HCT116 (cell line): ENCODE measurements at regions not wholly inside any gene's neighbourhood (a gene's known extent, or its start where the extent isn't known, plus 50 kb on each side); places are given as distances from the start of the nearest gene placed in this dataset.

ENCODE experiments used
- ATAC-seq: fragments of 200-7000 bp; cut with Tn5 transposase; 2 replicates; pipeline ENCODE4 v1.9.1; 2020; ENCODE audit warnings: mild to moderate bottlenecking, moderate library complexity
- BruUV-seq: library from RNA; stranded (reverse); fragments of 400-500 nt; replicated peaks from 2 replicates; lab custom pipeline; 2021; lab: Mats Ljungman, UMichigan
- CTCF ChIA-PET: fragments of 300-600 bp; sonication (Branson Sonifier 250); formaldehyde crosslinking; loops from one replicate; lab custom pipeline; 2021; ENCODE audit warnings: antibody characterized with exemption; lab: Charles Lee
- POLR2A ChIA-PET: fragments of 300-600, 350-600 bp; sonication (Branson Sonifier 250); formaldehyde crosslinking; loops from one replicate; lab custom pipeline; 2021; ENCODE audit warnings: antibody characterized with exemption; lab: Charles Lee
- RAD21 ChIA-PET, 2 experiments: fragments of 300-600 bp; sonication (Branson Sonifier 250); formaldehyde crosslinking; loops; one replicate each; lab custom pipeline; 2023; ENCODE audit warnings: low total read pairs in 2 of 2; ENCODE audit not compliant: uncharacterized antibody in 2 of 2, unreplicated experiment in 2 of 2, low non-redundant PET in 1 of 2; lab: Charles Lee
- DNase-seq: peaks from one replicate; pipeline ENCODE4 v3.0.0-alpha.2; 2010; ENCODE audit warnings: low read depth, low spot score
- H2AFZ ChIP-seq: fragments of 200-600 bp; shearing (Covaris generic), sonication (generic); 2 replicates; pipeline ENCODE4 v1.6.1; 2017; ENCODE audit warnings: low read depth, mixed run types, mixed read lengths, antibody characterized with exemption, low read length; ENCODE audit not compliant: poor library complexity, severe bottlenecking
- H3K27ac ChIP-seq: 2 replicates; pipeline ENCODE4 v1.5.1; 2012; ENCODE audit warnings: low read depth, low read length
- H3K27me3 ChIP-seq: fragments of 200-600 bp; sonication (generic); 2 replicates; pipeline ENCODE4 v1.6.1; 2016; ENCODE audit warnings: mixed run types, low read length, mixed read lengths; ENCODE audit not compliant: insufficient read depth
- H3K36me3 ChIP-seq, 2 experiments: fragments of 200-500 bp in 1 of 2; fragments of 200-600 bp in 1 of 2; sonication (Bioruptor generic) in 1 of 2; sonication (generic) in 1 of 2; 2 replicates each; pipeline versions ENCODE4 v1.5.1 to v1.6.1; 2014 to 2016; ENCODE audit warnings: low read length in 2 of 2, inconsistent platforms in 1 of 2, mixed read lengths in 1 of 2, mixed run types in 1 of 2; ENCODE audit not compliant: insufficient read depth in 2 of 2, control insufficient read depth in 1 of 2
- H3K4me1 ChIP-seq, 2 experiments: fragments of 200-600 bp in 1 of 2; sonication (generic) in 1 of 2; 2 replicates each; pipeline versions ENCODE4 v1.5.1 to v1.6.1; 2012 to 2017; ENCODE audit warnings: low read length in 2 of 2, inconsistent platforms in 1 of 2, mild to moderate bottlenecking in 1 of 2, mixed read lengths in 1 of 2, mixed run types in 1 of 2, moderate library complexity in 1 of 2; ENCODE audit not compliant: insufficient read depth in 2 of 2, control insufficient read depth in 1 of 2
- H3K4me2 ChIP-seq: fragments of 200-600 bp; sonication (generic); 2 replicates; pipeline ENCODE4 v1.6.1; 2017; ENCODE audit warnings: mixed run types, low read length, mixed read lengths
- H3K4me3 ChIP-seq, 2 experiments: fragments of 200-600 bp in 1 of 2; sonication (generic) in 1 of 2; replicated peaks in 1 of 2; 2 replicates each; pipeline ENCODE4 v1.5.1; 2011 to 2016; ENCODE audit warnings: low read length in 2 of 2, control low read depth in 1 of 2, low read depth in 1 of 2, mild to moderate bottlenecking in 1 of 2, mixed read lengths in 1 of 2, mixed run types in 1 of 2
- H3K79me2 ChIP-seq: fragments of 200-600 bp; sonication (generic); 2 replicates; pipeline ENCODE4 v1.6.1; 2017; ENCODE audit warnings: mild to moderate bottlenecking, mixed run types, low read length, moderate library complexity, mixed read lengths; ENCODE audit not compliant: insufficient read depth
- H3K9ac ChIP-seq: fragments of 200-600 bp; sonication (generic); 2 replicates; pipeline ENCODE4 v1.6.1; 2016; ENCODE audit warnings: low read length, mixed read lengths
- H3K9me2 ChIP-seq: fragments of 200-600 bp; sonication (generic), shearing (Covaris generic); 2 replicates; pipeline ENCODE4 v1.6.1; 2017; ENCODE audit warnings: mixed run types, mild to moderate bottlenecking, moderate library complexity; ENCODE audit not compliant: insufficient read depth
- H3K9me3 ChIP-seq, 2 experiments: fragments of 200-500 bp in 1 of 2; fragments of 200-600 bp in 1 of 2; sonication (Bioruptor generic) in 1 of 2; sonication (generic) in 1 of 2; 2 replicates each; pipeline ENCODE4 v1.6.1; 2014 to 2017; ENCODE audit warnings: low read length in 2 of 2, mixed read lengths in 2 of 2, inconsistent platforms in 1 of 2, low read depth in 1 of 2, mild to moderate bottlenecking in 1 of 2, mixed run types in 1 of 2, moderate library complexity in 1 of 2; ENCODE audit not compliant: control insufficient read depth in 1 of 2, insufficient read depth in 1 of 2
- H4K20me1 ChIP-seq: fragments of 200-600 bp; sonication (generic), shearing (Covaris generic); 2 replicates; pipeline ENCODE4 v1.6.1; 2017; ENCODE audit warnings: mixed run types, mild to moderate bottlenecking, moderate library complexity; ENCODE audit not compliant: insufficient read depth
- EZH2phosphoT487 ChIP-seq: fragments of 200-600 bp; IDR thresholded peaks from 2 replicates; pipeline ENCODE4 v1.6.1; 2018; ENCODE audit warnings: antibody characterized with exemption, borderline replicate concordance
- JUND ChIP-seq: IDR thresholded peaks from 2 replicates; pipeline ENCODE4 v1.6.1; 2012
- MAX ChIP-seq: IDR thresholded peaks from 2 replicates; pipeline ENCODE4 v1.6.1; 2012
- POLR2A ChIP-seq: IDR thresholded peaks from 2 replicates; pipeline ENCODE4 v1.7.0; 2011; ENCODE audit warnings: borderline replicate concordance; ENCODE audit not compliant: insufficient read depth, insufficient read length; ENCODE audit errors: extremely low read depth
- POLR2AphosphoS5 ChIP-seq: IDR thresholded peaks from 2 replicates; pipeline ENCODE4 v1.6.1; 2011; ENCODE audit warnings: mild to moderate bottlenecking, low read depth, low read length, moderate library complexity
- REST ChIP-seq: IDR thresholded peaks from 2 replicates; pipeline ENCODE4 v1.6.1; 2012; ENCODE audit warnings: low read depth
- SRF ChIP-seq: IDR thresholded peaks from 2 replicates; pipeline ENCODE4 v1.6.1; 2012; ENCODE audit warnings: low read depth
- ZFX ChIP-seq: fragments of 450-650 bp; IDR thresholded peaks from 2 replicates; pipeline ENCODE4 v1.6.1; 2017
- intact Hi-C: fragments of 100-400 bp; cut with micrococcal nuclease; formaldehyde crosslinking; loops from 2 replicates; pipeline ENCODE4 v1.10.0; 2022

DNA sequence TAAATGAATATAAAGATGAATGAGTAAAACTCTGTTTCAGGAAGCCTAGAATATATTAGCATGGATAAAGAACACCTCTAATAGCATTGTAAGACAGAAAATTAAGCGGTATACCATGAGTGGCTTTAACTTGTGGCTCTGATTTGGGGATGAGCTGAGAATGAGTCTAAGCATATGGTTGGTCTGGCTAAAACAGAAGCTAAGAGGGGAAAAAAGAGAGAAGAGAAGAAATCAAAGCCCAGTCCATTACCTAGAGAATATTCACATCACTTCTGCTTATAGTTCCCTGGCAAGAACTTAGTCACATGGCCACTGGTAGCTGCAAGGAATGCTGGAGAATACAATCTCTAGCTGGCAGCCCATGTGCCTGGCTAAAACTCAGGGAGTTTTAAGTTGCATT, 414.5 kb downstream of the PRDM5 start (continued):
- TF ChIP-seq POLR2AphosphoS5 (no peak), SRF (no peak), JUND (no peak), POLR2A (no peak), REST (no peak), EZH2phosphoT487 (no peak)
- TF ChIP-seq, all 23 proteins: peak for 0

DNA sequence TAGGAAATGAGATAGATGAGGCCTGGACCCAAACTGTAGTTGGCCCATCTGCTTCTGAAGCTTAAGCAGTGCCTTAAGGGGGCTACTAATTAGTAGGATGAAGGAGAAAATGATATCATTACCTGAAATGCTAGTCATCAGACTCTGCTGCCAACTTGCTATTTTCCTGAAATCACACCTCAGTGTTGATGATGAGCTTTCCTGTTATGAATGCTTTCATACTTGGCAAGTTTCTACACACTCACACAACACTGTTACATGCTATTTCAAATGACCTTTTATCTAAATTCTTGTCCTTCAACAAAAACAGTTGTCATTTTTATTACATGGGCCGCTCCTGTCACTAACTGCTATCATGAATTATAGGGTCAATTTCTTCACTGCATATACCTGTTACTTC, 416.0 kb downstream of the PRDM5 start:
- ChIA-PET RAD21 (interaction anchor here in 1 of 2 experiments (0.5 kb wide), 1 partner anchor 98 kb away, joined by 3 read pairs; no protein-coding TSS in a partner anchor), POLR2A (no interaction called here), CTCF (no interaction called here)
- Histone ChIP-seq H3K9ac (no peak overlapping the region), H3K27ac (no peak overlapping the region), H2AFZ (no peak overlapping the region), H3K9me3 (no peaks in the 10 kb centered on the region), H4K20me1 (no peaks in the 10 kb centered on the region), H3K36me3 (no peaks in the 10 kb centered on the region), H3K4me3 (no peak overlapping the region), H3K9me2 (no peaks in the 10 kb centered on the region), H3K27me3 (no peaks in the 10 kb centered on the region), H3K4me1 (no peaks in the 10 kb centered on the region), H3K79me2 (no peaks in the 10 kb centered on the region), H3K4me2 (no peak overlapping the region)
- TF ChIP-seq SRF = no peak
- TF ChIP-seq ZFX = no peak
- TF ChIP-seq MAX = no peak
- TF ChIP-seq JUND = no peak
- DNase-seq (no peak), ATAC-seq (no peak)
- intact Hi-C loops = no loop called here
- BruUV-seq = no TSS peak
